Endodermal cell (in vitro differentiated cells): ENCODE measurements at regions not wholly inside any gene's neighbourhood (a gene's known extent, or its start where the extent isn't known, plus 50 kb on each side); places are given as distances from the start of the nearest gene placed in this dataset.

Experiments used
- DNase-seq: peaks from one replicate; pipeline ENCODE4 v3.0.0-alpha.2; 2017
- H3K27ac ChIP-seq: 2 replicates; pipeline ENCODE4 v1.5.1; 2013; ENCODE audit warnings: mild to moderate bottlenecking, low read depth, low read length, moderate library complexity
- H3K27me3 ChIP-seq: 2 replicates; pipeline ENCODE4 v1.6.1; 2013; ENCODE audit warnings: mild to moderate bottlenecking, low read length, moderate library complexity; ENCODE audit not compliant: insufficient read depth, control insufficient read depth, poor library complexity, severe bottlenecking
- H3K36me3 ChIP-seq: 2 replicates; pipeline ENCODE4 v1.7.0; 2013; ENCODE audit warnings: mild to moderate bottlenecking, low read length, moderate library complexity; ENCODE audit not compliant: control insufficient read depth, insufficient read depth
- H3K4me1 ChIP-seq: one replicate; pipeline ENCODE4 v1.7.0; 2013; ENCODE audit warnings: low read length; ENCODE audit not compliant: control insufficient read depth, insufficient read depth
- H3K4me3 ChIP-seq: 2 replicates; pipeline ENCODE4 v1.5.1; 2013; ENCODE audit warnings: mild to moderate bottlenecking, low read length, moderate library complexity
- H3K9ac ChIP-seq: 2 replicates; pipeline ENCODE4 v1.6.1; 2013; ENCODE audit warnings: mild to moderate bottlenecking, low read length, moderate library complexity; ENCODE audit not compliant: poor library complexity, severe bottlenecking; ENCODE audit errors: extremely low read depth
- H3K9me3 ChIP-seq: 2 replicates; pipeline ENCODE4 v1.6.1; 2013; ENCODE audit warnings: mild to moderate bottlenecking, low read length, moderate library complexity; ENCODE audit not compliant: control insufficient read depth
- H3K27ac Mint-ChIP-seq: 2 replicates; pipeline ENCODE4 v1.8.0; 2020; ENCODE audit warnings: mixed read lengths
- H3K27me3 Mint-ChIP-seq: 2 replicates; pipeline ENCODE4 v1.8.0; 2021; ENCODE audit warnings: mild to moderate bottlenecking, mixed read lengths; ENCODE audit not compliant: insufficient read depth
- H3K36me3 Mint-ChIP-seq: 2 replicates; pipeline ENCODE4 v1.8.0; 2020; ENCODE audit warnings: low read depth, mixed read lengths
- H3K4me1 Mint-ChIP-seq: 2 replicates; pipeline ENCODE4 v1.8.0; 2020; ENCODE audit warnings: mixed read lengths
- H3K4me3 Mint-ChIP-seq: 2 replicates; pipeline ENCODE4 v1.8.0; 2020; ENCODE audit warnings: mild to moderate bottlenecking, moderate library complexity, mixed read lengths
- H3K9me3 Mint-ChIP-seq: 2 replicates; pipeline ENCODE4 v1.8.0; 2020; ENCODE audit warnings: mild to moderate bottlenecking, mixed read lengths
- CTCF ChIP-seq: fragments of 200-600 bp; sonication (generic); conservative IDR thresholded peaks from 2 replicates; pipeline ENCODE4 v1.5.0; 2021; ENCODE audit warnings: antibody characterized with exemption, mild to moderate bottlenecking
- WGBS, 2 experiments: methylation state at CpG; one replicate each; pipeline versions ENCODE4 v1.1.5 to v1.1.7; 2013; ENCODE audit warnings: missing lambda C conversion rate in 2 of 2, mixed read lengths in 1 of 2; ENCODE audit not compliant: insufficient coverage in 1 of 2, insufficient read length in 1 of 2; 5-methylcytosine and 5-hydroxymethylcytosine counted together

- Mint-ChIP-seq H3K27me3 (peaks cover 18% of the 10 kb centered on the region), H3K27ac (no peak overlapping the region), H3K9me3 (peaks cover 27% of the 10 kb centered on the region), H3K4me1 (peaks cover 9% of the 10 kb centered on the region), H3K4me3 (no peak overlapping the region), H3K36me3 (no peaks in the 10 kb centered on the region)
- no peaks in the 10 kb centered on the region for H3K36me3 ChIP-seq
- TF ChIP-seq CTCF, result no peak
- no peaks in the 10 kb centered on the region for H3K27me3 ChIP-seq
- no peak for DNase-seq
- H3K27ac ChIP-seq, result no peak overlapping the region
- no peak overlapping the region for H3K4me3 ChIP-seq
- H3K9ac ChIP-seq, result no peak overlapping the region
- 89 to 90% methylated on average over 16 to 18 of the region's 18 CpGs for WGBS, 2 experiments
- peaks cover 13% of the 10 kb centered on the region for H3K9me3 ChIP-seq
- peaks cover 3% of the 10 kb centered on the region for H3K4me1 ChIP-seq
These were observed 441.7 kb upstream of the JARID2 start for GRCh38 chr6:14804001-14804784.

- Mint-ChIP-seq H3K9me3 (peaks cover 24% of the 10 kb centered on the region), H3K36me3 (no peaks in the 10 kb centered on the region), H3K4me1 (peaks cover 6% of the 10 kb centered on the region), H3K27ac (no peak overlapping the region), H3K4me3 (no peak overlapping the region), H3K27me3 (peaks cover 18% of the 10 kb centered on the region)
- Histone ChIP-seq H3K9ac (no peak overlapping the region), H3K4me3 (no peak overlapping the region), H3K27me3 (no peaks in the 10 kb centered on the region), H3K36me3 (no peaks in the 10 kb centered on the region), H3K27ac (no peak overlapping the region), H3K4me1 (no peaks in the 10 kb centered on the region), H3K9me3 (peaks cover 13% of the 10 kb centered on the region)
- TF ChIP-seq CTCF, result no peak
- 94 to 96% methylated on average over 6 to 10 of the region's 10 CpGs for WGBS, 2 experiments
- no peak for DNase-seq
These were observed 441.1 kb upstream of the JARID2 start for GRCh38 chr6:14804785-14805210.

GRCh38 chr6:14806101-14806500 is 439.8 kb upstream of the JARID2 start:
- DNase-seq, result no peak
- no peak overlapping the region for H3K9ac ChIP-seq
- TF ChIP-seq CTCF, result no peak
- peaks cover 18% of the 10 kb centered on the region for H3K27me3 Mint-ChIP-seq
- peaks cover 13% of the 10 kb centered on the region for H3K9me3 ChIP-seq
- H3K4me3 ChIP-seq, result no peak overlapping the region
- H3K27me3 ChIP-seq, result no peaks in the 10 kb centered on the region
- no peak overlapping the region for H3K27ac Mint-ChIP-seq
- H3K36me3 ChIP-seq, result no peaks in the 10 kb centered on the region
- no peak overlapping the region for H3K27ac ChIP-seq
- H3K9me3 Mint-ChIP-seq, result peaks cover 23% of the 10 kb centered on the region
- H3K4me1 Mint-ChIP-seq, result no peaks in the 10 kb centered on the region
- H3K4me3 Mint-ChIP-seq, result no peak overlapping the region
- 90% methylated on average over 2 of the region's 2 CpGs; no CpG with 5 or more reads in 1 of the 2 experiments for WGBS, 2 experiments
- H3K4me1 ChIP-seq, result no peaks in the 10 kb centered on the region
- H3K36me3 Mint-ChIP-seq, result no peaks in the 10 kb centered on the region
